ENCODE measurements at regions not wholly inside any gene's neighbourhood (a gene's known extent, or its start where the extent isn't known, plus 50 kb on each side); places are given as distances from the start of the nearest gene placed in this dataset.
"Not testable (repeated sequence)": the region's sequence is repeated elsewhere in the genome, so short reads cannot be mapped to it uniquely, and the experiment has no call there.

- DNase-seq (ENCODE audit: low spot score), result no peak
Observed at GRCh38 chrY:7725791-7726460, 814.4 kb upstream of the AMELY start.

- DNase-seq (ENCODE audit: low spot score), result no peak
Observed at GRCh38 chrY:7723991-7724632, 812.6 kb upstream of the AMELY start.

- no peak for DNase-seq (ENCODE audit: low spot score)
Observed at GRCh38 chrY:7723127-7723526, 811.6 kb upstream of the AMELY start.

- no peak for DNase-seq (ENCODE audit: low spot score)
Observed at GRCh38 chrY:7722566-7722965, 811.0 kb upstream of the AMELY start.

- DNase-seq (ENCODE audit: low spot score), result no peak
Observed at GRCh38 chrY:7720974-7721373, 809.4 kb upstream of the AMELY start.

GRCh38 chrY:7719271-7719670 is 807.7 kb upstream of the AMELY start:
- peak; percentile 87 for DNase-seq (ENCODE audit: low spot score)

GRCh38 chrY:7718626-7719025 is 807.1 kb upstream of the AMELY start:
- peak; percentile 27 for DNase-seq (ENCODE audit: low spot score)

- peak; percentile 2 for DNase-seq (ENCODE audit: low spot score)
Observed at GRCh38 chrY:7718126-7718525, 806.6 kb upstream of the AMELY start.

- DNase-seq (ENCODE audit: low spot score), result peak; percentile 24
Observed at GRCh38 chrY:7714426-7714825, 802.9 kb upstream of the AMELY start.

- not testable (repeated sequence) for DNase-seq (ENCODE audit: low spot score)
Observed at GRCh38 chrY:7713738-7714137, 802.2 kb upstream of the AMELY start.

- DNase-seq (ENCODE audit: low spot score), result peak; percentile 52
Observed at GRCh38 chrY:7712289-7712688, 800.7 kb upstream of the AMELY start.

- DNase-seq (ENCODE audit: low spot score), result no peak
Observed at GRCh38 chrY:7703578-7704140, 792.1 kb upstream of the AMELY start.

GRCh38 chrY:7702481-7702880 is 790.9 kb upstream of the AMELY start:
- no peak for DNase-seq (ENCODE audit: low spot score)

- DNase-seq (ENCODE audit: low spot score), result no peak
Observed at GRCh38 chrY:7701676-7702075, 790.1 kb upstream of the AMELY start.

GRCh38 chrY:7697506-7697905 is 786.0 kb upstream of the AMELY start:
- DNase-seq (ENCODE audit: low spot score), result no peak

- no peak for DNase-seq (ENCODE audit: low spot score)
Observed at GRCh38 chrY:7692701-7693100, 781.1 kb upstream of the AMELY start.

GRCh38 chrY:7687086-7687485 is 775.5 kb upstream of the AMELY start:
- DNase-seq (ENCODE audit: low spot score), result peak; percentile 51

- DNase-seq (ENCODE audit: low spot score), result no peak
Observed at GRCh38 chrY:7684546-7684945, 773.0 kb upstream of the AMELY start.

- no peak for DNase-seq (ENCODE audit: low spot score)
Observed at GRCh38 chrY:7682386-7682785, 770.8 kb upstream of the AMELY start.

- DNase-seq (ENCODE audit: low spot score), result no peak
Observed at GRCh38 chrY:7681426-7681825, 769.9 kb upstream of the AMELY start.

GRCh38 chrY:7674465-7674864 is 762.9 kb upstream of the AMELY start:
- peak; percentile 60 for DNase-seq (ENCODE audit: low spot score)

GRCh38 chrY:7672796-7673195 is 761.2 kb upstream of the AMELY start:
- no peak for DNase-seq (ENCODE audit: low spot score)

- DNase-seq (ENCODE audit: low spot score), result no peak
Observed at GRCh38 chrY:7663261-7663660, 751.7 kb upstream of the AMELY start.

Measured in A172 (cell line).